Head of caudate nucleus (tissue), 42 donors: ENCODE measurements at regions not wholly inside any gene's neighbourhood (a gene's known extent, or its start where the extent isn't known, plus 50 kb on each side); places are given as distances from the start of the nearest gene placed in this dataset.

Source experiments
- DNase-seq, 42 donors: peaks; one replicate each; pipeline versions ENCODE4 v3.0.0 to v3.0.0-alpha.2; 2020 to 2021; ENCODE audit warnings: mixed read lengths in 7 of 42
- intact Hi-C: fragments of 100-400 bp; cut with DNase I; formaldehyde crosslinking; loops from one replicate; pipeline ENCODE4 v1.15.0; 2022

- DNase-seq, result no peak
- intact Hi-C loops, result no loop called here
Measured at GRCh38 chr21:15222707-15223106, 157.9 kb upstream of the NRIP1 start.

- intact Hi-C loops, result no loop called here
- no peak for DNase-seq
Measured at GRCh38 chr21:15224346-15225086, 159.7 kb upstream of the NRIP1 start.

GRCh38 chr21:15227919-15228318 lies 163.1 kb upstream of the NRIP1 start:
- no peak for DNase-seq
- intact Hi-C loops, result no loop called here

- DNase-seq, result no peak
- intact Hi-C loops, result no loop called here
Measured at GRCh38 chr21:15229390-15229789, 164.6 kb upstream of the NRIP1 start.

GRCh38 chr21:15233611-15234010 lies 168.8 kb upstream of the NRIP1 start:
- no peak for DNase-seq
- intact Hi-C loops, result no loop called here

GRCh38 chr21:15236111-15236510 lies 171.3 kb upstream of the NRIP1 start:
- intact Hi-C loops, result no loop called here
- DNase-seq, result no peak

GRCh38 chr21:15240848-15241247 lies 176.0 kb upstream of the NRIP1 start:
- no peak for DNase-seq
- intact Hi-C loops, result no loop called here

GRCh38 chr21:15241997-15242736 lies 177.4 kb upstream of the NRIP1 start:
- intact Hi-C loops, result no loop called here
- DNase-seq, result no peak

GRCh38 chr21:15242906-15243305 lies 178.1 kb upstream of the NRIP1 start:
- DNase-seq, result no peak
- intact Hi-C loops, result no loop called here

GRCh38 chr21:15243406-15243805 lies 178.6 kb upstream of the NRIP1 start:
- no peak for DNase-seq
- intact Hi-C loops, result no loop called here

- intact Hi-C loops, result no loop called here
- DNase-seq, result no peak
Measured at GRCh38 chr21:15247613-15248012, 182.8 kb upstream of the NRIP1 start.

- DNase-seq, result no peak
- intact Hi-C loops, result no loop called here
Measured at GRCh38 chr21:15249285-15249993, 184.6 kb upstream of the NRIP1 start.

- intact Hi-C loops, result no loop called here
- DNase-seq, result no peak
Measured at GRCh38 chr21:15250384-15250783, 185.6 kb upstream of the NRIP1 start.

- no peak for DNase-seq
- intact Hi-C loops, result no loop called here
Measured at GRCh38 chr21:15252431-15252830, 187.6 kb upstream of the NRIP1 start.

GRCh38 chr21:15254111-15254510 lies 189.3 kb upstream of the NRIP1 start:
- intact Hi-C loops, result no loop called here
- no peak for DNase-seq

GRCh38 chr21:15255261-15255660 lies 190.5 kb upstream of the NRIP1 start:
- no peak for DNase-seq
- intact Hi-C loops, result no loop called here

GRCh38 chr21:15255763-15256162 lies 191.0 kb upstream of the NRIP1 start:
- intact Hi-C loops, result no loop called here
- DNase-seq, result no peak

GRCh38 chr21:15256996-15257395 lies 192.2 kb upstream of the NRIP1 start:
- intact Hi-C loops, result no loop called here
- no peak for DNase-seq

- intact Hi-C loops, result no loop called here
- no peak for DNase-seq
Measured at GRCh38 chr21:15257646-15258045, 192.8 kb upstream of the NRIP1 start.

GRCh38 chr21:15259824-15260223 lies 195.0 kb upstream of the NRIP1 start:
- no peak for DNase-seq
- intact Hi-C loops, result no loop called here
